ENCODE measurements at regions not wholly inside any gene's neighbourhood (a gene's known extent, or its start where the extent isn't known, plus 50 kb on each side); places are given as distances from the start of the nearest gene placed in this dataset.

DNA sequence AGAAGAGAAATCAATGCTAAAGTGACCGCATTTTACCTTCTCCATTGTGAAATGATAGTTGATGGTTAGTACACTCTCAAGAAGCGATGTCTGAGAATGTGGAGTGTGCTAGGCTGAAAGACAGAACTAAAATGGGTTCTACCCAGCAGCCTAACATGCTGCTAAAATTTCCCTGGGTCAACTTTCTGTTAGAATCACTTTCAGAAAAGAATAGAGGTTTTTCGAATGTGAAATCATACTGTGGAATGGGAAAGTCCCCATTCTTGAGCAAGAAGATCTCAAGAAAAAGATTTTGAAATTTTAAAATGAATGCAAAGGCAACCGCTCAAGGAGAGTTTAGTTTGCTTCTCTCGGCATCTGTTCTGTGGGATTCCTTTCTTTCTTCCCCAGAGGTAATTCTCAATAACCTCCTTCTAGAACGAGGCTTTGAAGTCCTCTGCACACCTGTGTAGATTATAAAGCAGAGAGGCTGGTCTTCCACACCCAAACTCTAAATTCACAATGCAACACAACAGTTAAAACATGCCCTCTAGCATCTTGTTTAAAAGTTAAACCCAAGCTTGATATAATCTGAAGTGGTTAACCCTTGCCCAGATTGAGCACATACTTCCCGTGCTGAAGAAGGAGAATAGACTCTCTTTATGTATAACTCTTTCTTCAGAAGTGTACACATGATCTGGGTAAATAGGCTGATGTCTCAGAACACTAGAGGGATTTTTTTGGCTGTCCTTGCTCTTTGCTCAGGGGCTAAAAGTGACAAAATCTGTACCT is 208.7 kb upstream of the KLF3 start:
- Histone ChIP-seq H3K27me3 (ENCODE audit: low read depth) (no peaks in the 10 kb centered on the region), H3K36me3 (no peaks in the 10 kb centered on the region), H3K4me1 (peaks cover 4% of the 10 kb centered on the region), H3K9me3 (no peaks in the 10 kb centered on the region), H3K4me3 (no peak overlapping the region), H3K27ac (no peak overlapping the region)
- intact Hi-C loops (cut with DNase I), result no loop called here
- no peak for ATAC-seq
- DNase-seq, result no peak
- TF ChIP-seq, protein P1, sequence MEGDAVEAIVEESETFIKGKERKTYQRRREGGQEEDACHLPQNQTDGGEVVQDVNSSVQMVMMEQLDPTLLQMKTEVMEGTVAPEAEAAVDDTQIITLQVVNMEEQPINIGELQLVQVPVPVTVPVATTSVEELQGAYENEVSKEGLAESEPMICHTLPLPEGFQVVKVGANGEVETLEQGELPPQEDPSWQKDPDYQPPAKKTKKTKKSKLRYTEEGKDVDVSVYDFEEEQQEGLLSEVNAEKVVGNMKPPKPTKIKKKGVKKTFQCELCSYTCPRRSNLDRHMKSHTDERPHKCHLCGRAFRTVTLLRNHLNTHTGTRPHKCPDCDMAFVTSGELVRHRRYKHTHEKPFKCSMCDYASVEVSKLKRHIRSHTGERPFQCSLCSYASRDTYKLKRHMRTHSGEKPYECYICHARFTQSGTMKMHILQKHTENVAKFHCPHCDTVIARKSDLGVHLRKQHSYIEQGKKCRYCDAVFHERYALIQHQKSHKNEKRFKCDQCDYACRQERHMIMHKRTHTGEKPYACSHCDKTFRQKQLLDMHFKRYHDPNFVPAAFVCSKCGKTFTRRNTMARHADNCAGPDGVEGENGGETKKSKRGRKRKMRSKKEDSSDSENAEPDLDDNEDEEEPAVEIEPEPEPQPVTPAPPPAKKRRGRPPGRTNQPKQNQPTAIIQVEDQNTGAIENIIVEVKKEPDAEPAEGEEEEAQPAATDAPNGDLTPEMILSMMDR (IDR thresholded peaks at IDR 0.05), result no peak

- no peaks in the 10 kb centered on the region for H3K36me3 ChIP-seq
- peaks cover 4% of the 10 kb centered on the region for H3K4me1 ChIP-seq
- H3K27me3 ChIP-seq (ENCODE audit: low read depth), result no peaks in the 10 kb centered on the region
- TF ChIP-seq, protein P1 (IDR thresholded peaks at IDR 0.05), result no peak
- no peak overlapping the region for H3K27ac ChIP-seq
- intact Hi-C loops (cut with DNase I), result no loop called here
- ATAC-seq, result no peak
- DNase-seq, result no peak
- no peak overlapping the region for H3K4me3 ChIP-seq
- no peaks in the 10 kb centered on the region for H3K9me3 ChIP-seq
These were observed 207.9 kb upstream of the KLF3 start for GRCh38 chr4:38456096-38456495.

DNA sequence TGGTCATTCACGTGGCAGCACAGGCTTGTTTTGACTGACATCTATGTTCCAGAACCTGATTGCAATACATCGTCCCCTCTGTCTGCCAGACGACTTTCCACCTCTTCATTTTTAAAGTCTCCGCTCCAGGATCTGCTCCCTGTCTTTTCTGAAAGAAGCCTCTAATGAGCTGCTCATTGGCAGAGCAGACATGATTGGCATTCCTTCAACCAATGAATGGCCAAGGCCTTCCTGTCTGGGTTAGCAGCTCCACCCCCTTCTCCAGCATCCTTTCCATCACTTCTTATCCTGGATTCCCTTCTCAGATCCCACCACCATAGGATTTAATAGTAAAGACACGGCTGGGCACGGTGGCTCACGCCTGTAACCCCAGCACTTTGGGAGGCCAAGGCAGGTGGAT is 202.7 kb upstream of the KLF3 start:
- no peak for DNase-seq

DNA sequence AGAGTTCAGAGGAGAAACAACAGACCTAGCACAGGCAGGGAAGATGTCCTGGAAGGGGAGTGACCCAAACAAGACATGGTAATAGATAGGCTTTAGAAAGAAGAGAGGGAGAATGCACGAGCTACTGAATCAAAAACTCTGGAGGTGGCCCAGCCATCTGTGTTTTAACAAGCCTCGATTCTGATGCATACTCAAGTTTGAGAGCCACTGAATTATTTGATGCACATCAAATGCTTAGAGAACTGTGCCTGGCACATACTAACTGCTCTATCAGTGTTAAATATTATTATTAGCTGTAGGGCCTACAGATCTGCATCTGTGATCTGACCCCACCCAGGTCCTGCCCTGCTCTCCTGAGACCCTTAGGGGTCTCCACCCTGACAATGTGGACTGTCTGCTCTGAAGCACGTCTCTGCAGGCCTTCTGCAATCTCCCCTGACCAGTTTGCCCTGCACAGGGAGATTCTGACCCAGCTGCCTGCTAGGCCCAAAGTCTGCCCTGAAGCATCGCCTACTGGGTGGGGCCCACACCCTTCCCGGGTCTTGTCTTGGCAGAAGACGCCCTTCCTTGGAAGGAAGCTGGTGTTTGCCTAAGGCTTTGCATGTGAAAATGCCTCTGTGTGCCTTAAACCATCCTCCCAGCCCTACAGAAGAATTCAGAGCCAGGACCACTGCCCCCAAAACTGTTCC is 201.5 kb upstream of the KLF3 start:
- intact Hi-C loops (cut with DNase I), result no loop called here
- Histone ChIP-seq H3K36me3 (no peaks in the 10 kb centered on the region), H3K9me3 (peaks cover 4% of the 10 kb centered on the region), H3K27ac (no peak overlapping the region), H3K27me3 (ENCODE audit: low read depth) (no peaks in the 10 kb centered on the region), H3K4me1 (no peaks in the 10 kb centered on the region), H3K4me3 (no peak overlapping the region)
- DNase-seq (no peak), ATAC-seq (no peak)
- TF ChIP-seq, protein P1 (IDR thresholded peaks at IDR 0.05), result no peak

More for the DNA sequence above, 202.7 kb upstream of the KLF3 start:
- Histone ChIP-seq H3K4me3 (no peak overlapping the region), H3K27ac (no peak overlapping the region), H3K27me3 (ENCODE audit: low read depth) (no peaks in the 10 kb centered on the region), H3K36me3 (no peaks in the 10 kb centered on the region), H3K9me3 (no peaks in the 10 kb centered on the region), H3K4me1 (no peaks in the 10 kb centered on the region)
- TF ChIP-seq, protein P1 (IDR thresholded peaks at IDR 0.05), result no peak
- intact Hi-C loops (cut with DNase I), result no loop called here
- ATAC-seq, result no peak

DNA sequence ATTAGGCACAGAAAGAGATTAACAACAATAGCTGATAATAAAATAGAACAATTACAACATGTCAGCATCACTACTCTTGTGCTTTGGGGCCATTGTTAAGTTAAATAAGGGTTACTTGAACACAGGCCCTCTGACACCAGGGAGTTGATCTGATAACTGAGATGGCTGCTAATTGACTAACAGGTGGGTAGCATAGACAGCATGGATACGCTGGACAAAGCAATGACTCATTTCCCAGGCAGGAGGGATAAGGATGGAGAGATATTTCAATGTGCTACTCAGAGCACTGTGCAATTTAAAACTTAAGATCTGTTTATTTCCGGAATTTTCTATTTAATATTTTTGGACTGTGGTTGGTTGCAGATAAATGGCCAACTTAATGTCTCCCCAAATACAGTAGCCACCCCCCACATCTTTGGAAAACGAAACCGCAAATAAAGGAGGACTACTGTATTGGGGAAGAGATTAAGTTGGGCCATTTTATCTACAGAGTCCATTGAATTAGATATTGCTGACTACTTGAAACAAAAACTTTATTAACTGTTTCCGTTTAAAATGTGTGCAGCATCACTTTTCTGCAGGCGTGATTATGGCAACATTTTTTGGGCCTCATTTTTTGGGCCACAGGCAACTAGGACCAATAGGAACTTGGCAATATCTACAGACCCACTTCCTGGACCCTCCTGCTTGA is 200.6 kb upstream of the KLF3 start:
- no peak for ATAC-seq
- Histone ChIP-seq H3K27me3 (ENCODE audit: low read depth) (no peaks in the 10 kb centered on the region), H3K27ac (no peak overlapping the region), H3K9me3 (peaks cover 5% of the 10 kb centered on the region), H3K4me3 (no peak overlapping the region), H3K4me1 (no peaks in the 10 kb centered on the region), H3K36me3 (no peaks in the 10 kb centered on the region)
- TF ChIP-seq, protein P1 (IDR thresholded peaks at IDR 0.05), result no peak
- intact Hi-C loops (cut with DNase I), result no loop called here
- DNase-seq, result no peak

Measured in lower lobe of right lung (tissue), 2 donors.